WTC11 (cell line): ENCODE measurements at regions not wholly inside any gene's neighbourhood (a gene's known extent, or its start where the extent isn't known, plus 50 kb on each side); places are given as distances from the start of the nearest gene placed in this dataset.
A peak's percentile ranks its signal among the peaks of the same experiment; 100 is the strongest.

Experiments used
- ATAC-seq: fragments of 200-7000 bp; cut with Tn5 transposase; 2 replicates; pipeline ENCODE4 v1.10.0; 2021; ENCODE audit warnings: mild to moderate bottlenecking, moderate library complexity
- CTCF ChIA-PET: fragments of 300-600 bp; sonication (Branson Sonifier 250); formaldehyde crosslinking; loops from one replicate; lab custom pipeline; 2021; ENCODE audit warnings: antibody characterized with exemption; lab: Charles Lee
- POLR2A ChIA-PET: fragments of 350-600 bp; sonication (Branson Sonifier 250); formaldehyde crosslinking; loops from one replicate; lab custom pipeline; 2021; ENCODE audit warnings: antibody characterized with exemption; lab: Charles Lee
- DNase-seq: peaks from one replicate; pipeline ENCODE4 v3.0.0; 2021; ENCODE audit warnings: low spot score
- H3K27ac Mint-ChIP-seq: 2 replicates; pipeline ENCODE4 v1.8.0; 2021; ENCODE audit warnings: mixed read lengths
- H3K27me3 Mint-ChIP-seq: 2 replicates; pipeline ENCODE4 v1.8.0; 2021; ENCODE audit warnings: low read depth, mild to moderate bottlenecking, moderate library complexity, mixed read lengths
- H3K36me3 Mint-ChIP-seq: 2 replicates; pipeline ENCODE4 v1.8.0; 2021; ENCODE audit warnings: mixed read lengths
- H3K4me1 Mint-ChIP-seq: 2 replicates; pipeline ENCODE4 v1.8.0; 2022; ENCODE audit warnings: mixed read lengths
- H3K4me3 Mint-ChIP-seq: 2 replicates; pipeline ENCODE4 v1.8.0; 2021; ENCODE audit warnings: mild to moderate bottlenecking, moderate library complexity, mixed read lengths
- H3K9me3 Mint-ChIP-seq: 2 replicates; pipeline ENCODE4 v1.8.0; 2021; ENCODE audit warnings: mixed read lengths
- CBFB ChIP-seq: sonication (generic); formaldehyde crosslinking; IDR thresholded peaks from 2 replicates; pipeline ENCODE4 v1.8.1; 2022; ENCODE audit warnings: mild to moderate bottlenecking, low read depth, missing genetic modification reagents
- CREB1 ChIP-seq: sonication (generic); formaldehyde crosslinking; IDR thresholded peaks from 2 replicates; pipeline ENCODE4 v1.8.0; 2023; ENCODE audit warnings: mild to moderate bottlenecking, missing genetic modification reagents
- CREM ChIP-seq: sonication (generic); formaldehyde crosslinking; IDR thresholded peaks from 2 replicates; pipeline ENCODE4 v1.8.1; 2022; ENCODE audit warnings: mild to moderate bottlenecking, missing genetic modification reagents, moderate library complexity
- E2F4 ChIP-seq: sonication (generic); formaldehyde crosslinking; IDR thresholded peaks from 2 replicates; pipeline ENCODE4 v1.8.1; 2022; ENCODE audit warnings: low read depth, mild to moderate bottlenecking, moderate library complexity, missing genetic modification reagents, borderline replicate concordance
- ELF4 ChIP-seq: sonication (generic); formaldehyde crosslinking; IDR thresholded peaks from 2 replicates; pipeline ENCODE4 v1.8.1; 2022; ENCODE audit warnings: low read depth, mild to moderate bottlenecking, moderate library complexity, missing genetic modification reagents
- GABPB1 ChIP-seq: sonication (generic); formaldehyde crosslinking; IDR thresholded peaks from 2 replicates; pipeline ENCODE4 v1.8.1; 2023; ENCODE audit warnings: mild to moderate bottlenecking, missing genetic modification reagents
- KAT7 ChIP-seq: sonication (generic); formaldehyde crosslinking; IDR thresholded peaks from 2 replicates; pipeline ENCODE4 v1.8.1; 2023; ENCODE audit warnings: missing genetic modification reagents, mild to moderate bottlenecking, borderline replicate concordance
- MXD4 ChIP-seq: fragments of 250-450 bp; sonication (Bioruptor Pico); IDR thresholded peaks from 2 replicates; pipeline ENCODE4 v1.8.0; 2021; ENCODE audit warnings: mild to moderate bottlenecking, moderate library complexity, borderline replicate concordance
- MYBL2 ChIP-seq: sonication (generic); formaldehyde crosslinking; IDR thresholded peaks from 2 replicates; pipeline ENCODE4 v1.8.1; 2023; ENCODE audit warnings: mild to moderate bottlenecking, moderate library complexity, missing genetic modification reagents
- NFATC4 ChIP-seq: fragments of 250-450 bp; sonication (Bioruptor Pico); IDR thresholded peaks from 2 replicates; pipeline ENCODE4 v1.9.0; 2021; ENCODE audit warnings: mild to moderate bottlenecking
- OVOL2 ChIP-seq: fragments of 250-450 bp; sonication (Bioruptor Pico); IDR thresholded peaks from 2 replicates; pipeline ENCODE4 v1.9.0; 2021; ENCODE audit warnings: mild to moderate bottlenecking, borderline replicate concordance
- RORB ChIP-seq: fragments of 250-450 bp; sonication (Bioruptor Pico); IDR thresholded peaks from 2 replicates; pipeline ENCODE4 v1.9.0; 2021; ENCODE audit warnings: mild to moderate bottlenecking
- SOX15 ChIP-seq: fragments of 250-450 bp; sonication (Bioruptor Pico); IDR thresholded peaks from 2 replicates; pipeline ENCODE4 v1.9.0; 2021; ENCODE audit warnings: mild to moderate bottlenecking
- TEAD1 ChIP-seq: sonication (generic); formaldehyde crosslinking; IDR thresholded peaks from 2 replicates; pipeline ENCODE4 v1.8.0; 2022; ENCODE audit warnings: mild to moderate bottlenecking, missing genetic modification reagents
- ZNF138 ChIP-seq: sonication (generic); formaldehyde crosslinking; conservative IDR thresholded peaks from 2 replicates; pipeline ENCODE4 v1.8.1; 2022; ENCODE audit warnings: mild to moderate bottlenecking, moderate library complexity, missing genetic modification reagents
- ZNF232 ChIP-seq: sonication (generic); formaldehyde crosslinking; IDR thresholded peaks from 2 replicates; pipeline ENCODE4 v1.8.0; 2022; ENCODE audit warnings: mild to moderate bottlenecking, missing genetic modification reagents
- ZNF263 ChIP-seq: sonication (generic); formaldehyde crosslinking; IDR thresholded peaks from 2 replicates; pipeline ENCODE4 v1.8.1; 2022; ENCODE audit warnings: low read depth, mild to moderate bottlenecking, moderate library complexity, missing genetic modification reagents
- ZNF671 ChIP-seq: fragments of 250-450 bp; sonication (Bioruptor Pico); IDR thresholded peaks from 2 replicates; pipeline ENCODE4 v1.8.0; 2021; ENCODE audit warnings: mild to moderate bottlenecking
- TF ChIP-seq, protein P1 (sequence below): fragments of 250-450 bp; sonication (Bioruptor Pico); IDR thresholded peaks from 2 replicates; pipeline ENCODE4 v1.9.0; 2021; ENCODE audit warnings: mild to moderate bottlenecking, borderline replicate concordance
- TF ChIP-seq, protein P2 (sequence below): sonication (generic); formaldehyde crosslinking; IDR thresholded peaks from 2 replicates; pipeline ENCODE4 v1.8.1; 2023; ENCODE audit warnings: mild to moderate bottlenecking, missing genetic modification reagents, moderate library complexity

GRCh38 chr9:89748831-89749499, 144.2 kb downstream of the GADD45G start:
- no peaks in the 10 kb centered on the region for H3K27me3 Mint-ChIP-seq
- no peak for TF ChIP-seq NFATC4
- TF ChIP-seq TEAD1, result no peak
- TF ChIP-seq CBFB (CRISPR knock-in tag), result no peak
- TF ChIP-seq ELF4 (CRISPR knock-in tag), result no peak
- no peak for TF ChIP-seq MXD4
- no peak for TF ChIP-seq CREM (CRISPR knock-in tag)
- TF ChIP-seq, protein P1, sequence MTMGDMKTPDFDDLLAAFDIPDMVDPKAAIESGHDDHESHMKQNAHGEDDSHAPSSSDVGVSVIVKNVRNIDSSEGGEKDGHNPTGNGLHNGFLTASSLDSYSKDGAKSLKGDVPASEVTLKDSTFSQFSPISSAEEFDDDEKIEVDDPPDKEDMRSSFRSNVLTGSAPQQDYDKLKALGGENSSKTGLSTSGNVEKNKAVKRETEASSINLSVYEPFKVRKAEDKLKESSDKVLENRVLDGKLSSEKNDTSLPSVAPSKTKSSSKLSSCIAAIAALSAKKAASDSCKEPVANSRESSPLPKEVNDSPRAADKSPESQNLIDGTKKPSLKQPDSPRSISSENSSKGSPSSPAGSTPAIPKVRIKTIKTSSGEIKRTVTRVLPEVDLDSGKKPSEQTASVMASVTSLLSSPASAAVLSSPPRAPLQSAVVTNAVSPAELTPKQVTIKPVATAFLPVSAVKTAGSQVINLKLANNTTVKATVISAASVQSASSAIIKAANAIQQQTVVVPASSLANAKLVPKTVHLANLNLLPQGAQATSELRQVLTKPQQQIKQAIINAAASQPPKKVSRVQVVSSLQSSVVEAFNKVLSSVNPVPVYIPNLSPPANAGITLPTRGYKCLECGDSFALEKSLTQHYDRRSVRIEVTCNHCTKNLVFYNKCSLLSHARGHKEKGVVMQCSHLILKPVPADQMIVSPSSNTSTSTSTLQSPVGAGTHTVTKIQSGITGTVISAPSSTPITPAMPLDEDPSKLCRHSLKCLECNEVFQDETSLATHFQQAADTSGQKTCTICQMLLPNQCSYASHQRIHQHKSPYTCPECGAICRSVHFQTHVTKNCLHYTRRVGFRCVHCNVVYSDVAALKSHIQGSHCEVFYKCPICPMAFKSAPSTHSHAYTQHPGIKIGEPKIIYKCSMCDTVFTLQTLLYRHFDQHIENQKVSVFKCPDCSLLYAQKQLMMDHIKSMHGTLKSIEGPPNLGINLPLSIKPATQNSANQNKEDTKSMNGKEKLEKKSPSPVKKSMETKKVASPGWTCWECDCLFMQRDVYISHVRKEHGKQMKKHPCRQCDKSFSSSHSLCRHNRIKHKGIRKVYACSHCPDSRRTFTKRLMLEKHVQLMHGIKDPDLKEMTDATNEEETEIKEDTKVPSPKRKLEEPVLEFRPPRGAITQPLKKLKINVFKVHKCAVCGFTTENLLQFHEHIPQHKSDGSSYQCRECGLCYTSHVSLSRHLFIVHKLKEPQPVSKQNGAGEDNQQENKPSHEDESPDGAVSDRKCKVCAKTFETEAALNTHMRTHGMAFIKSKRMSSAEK (CRISPR knock-in tag), result no peak
- TF ChIP-seq ZNF232 (CRISPR knock-in tag), result no peak
- TF ChIP-seq OVOL2 (CRISPR knock-in tag), result no peak
- no peak for TF ChIP-seq SOX15 (CRISPR knock-in tag)
- no peak for TF ChIP-seq KAT7 (CRISPR knock-in tag)
- no peak for TF ChIP-seq CREB1
- no peak for ATAC-seq
- peaks cover 23% of the 10 kb centered on the region for H3K4me1 Mint-ChIP-seq
- no peak for DNase-seq
- no peak overlapping the region for H3K4me3 Mint-ChIP-seq
- POLR2A ChIA-PET, result no interaction called here
- CTCF ChIA-PET, result interaction anchor here (0.8 kb wide), 1 partner anchor 151 kb away, joined by 3 read pairs; no protein-coding TSS in a partner anchor
- no peaks in the 10 kb centered on the region for H3K9me3 Mint-ChIP-seq
- 0 out of 2 replicates have a peak overlapping the region, but pooled peaks have one; percentile 4 for H3K27ac Mint-ChIP-seq
- no peaks in the 10 kb centered on the region for H3K36me3 Mint-ChIP-seq

GRCh38 chr9:89749500-89750116, 144.8 kb downstream of the GADD45G start:
- Mint-ChIP-seq H3K4me3 (no peak overlapping the region), H3K9me3 (no peaks in the 10 kb centered on the region), H3K36me3 (no peaks in the 10 kb centered on the region), H3K4me1 (peaks cover 26% of the 10 kb centered on the region), H3K27ac (peak overlapping the region; percentile 4; the same call in 1 of the 2 replicates), H3K27me3 (no peaks in the 10 kb centered on the region)
- POLR2A ChIA-PET, result no interaction called here
- ATAC-seq, result no peak
- TF ChIP-seq CREM (CRISPR knock-in tag) (no peak), ZNF138 (CRISPR knock-in tag) (no peak), ZNF671 (no peak), MYBL2 (CRISPR knock-in tag) (no peak), ZNF232 (CRISPR knock-in tag) (no peak), E2F4 (CRISPR knock-in tag) (no peak), RORB (no peak), ZNF263 (CRISPR knock-in tag) (no peak), GABPB1 (CRISPR knock-in tag) (no peak)
- TF ChIP-seq, protein P2, sequence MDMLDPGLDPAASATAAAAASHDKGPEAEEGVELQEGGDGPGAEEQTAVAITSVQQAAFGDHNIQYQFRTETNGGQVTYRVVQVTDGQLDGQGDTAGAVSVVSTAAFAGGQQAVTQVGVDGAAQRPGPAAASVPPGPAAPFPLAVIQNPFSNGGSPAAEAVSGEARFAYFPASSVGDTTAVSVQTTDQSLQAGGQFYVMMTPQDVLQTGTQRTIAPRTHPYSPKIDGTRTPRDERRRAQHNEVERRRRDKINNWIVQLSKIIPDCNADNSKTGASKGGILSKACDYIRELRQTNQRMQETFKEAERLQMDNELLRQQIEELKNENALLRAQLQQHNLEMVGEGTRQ (CRISPR knock-in tag), result no peak
- no peak for DNase-seq
- CTCF ChIA-PET, result interaction anchor here (0.6 to 2.5 kb wide), 9 partner anchors 11 to 357 kb away, joined by 3 to 16 read pairs (median 5); no protein-coding TSS in a partner anchor
